OCI-LY3 (cell line): ENCODE measurements at regions not wholly inside any gene's neighbourhood (a gene's known extent, or its start where the extent isn't known, plus 50 kb on each side); places are given as distances from the start of the nearest gene placed in this dataset.

Experiments used
- CTCF ChIP-seq: fragments of 200-600, 300-600 bp; sonication (generic); IDR thresholded peaks from 2 replicates; pipeline ENCODE4 v1.5.1; 2014; ENCODE audit warnings: antibody characterized with exemption, low read length, low read depth
- EZH2phosphoT487 ChIP-seq: fragments of 200-600 bp; shearing (Covaris generic); IDR thresholded peaks from 2 replicates; pipeline ENCODE4 v1.6.1; 2018; ENCODE audit warnings: antibody characterized with exemption, mixed run types, low read depth

- TF ChIP-seq CTCF (no peak), EZH2phosphoT487 (no peak)
Observed at GRCh38 chr1:22216966-22217365, 74.1 kb upstream of the WNT4 start.
